NCI-H510A treated with DMSO at 0.1 percent for 48 hours (cell line): ENCODE measurements at regions not wholly inside any gene's neighbourhood (a gene's known extent, or its start where the extent isn't known, plus 50 kb on each side); places are given as distances from the start of the nearest gene placed in this dataset.

Experiments used
- DNase-seq: peaks from one replicate; lab custom pipeline; 2025; lab: John Stamatoyannopoulos, UW

DNA sequence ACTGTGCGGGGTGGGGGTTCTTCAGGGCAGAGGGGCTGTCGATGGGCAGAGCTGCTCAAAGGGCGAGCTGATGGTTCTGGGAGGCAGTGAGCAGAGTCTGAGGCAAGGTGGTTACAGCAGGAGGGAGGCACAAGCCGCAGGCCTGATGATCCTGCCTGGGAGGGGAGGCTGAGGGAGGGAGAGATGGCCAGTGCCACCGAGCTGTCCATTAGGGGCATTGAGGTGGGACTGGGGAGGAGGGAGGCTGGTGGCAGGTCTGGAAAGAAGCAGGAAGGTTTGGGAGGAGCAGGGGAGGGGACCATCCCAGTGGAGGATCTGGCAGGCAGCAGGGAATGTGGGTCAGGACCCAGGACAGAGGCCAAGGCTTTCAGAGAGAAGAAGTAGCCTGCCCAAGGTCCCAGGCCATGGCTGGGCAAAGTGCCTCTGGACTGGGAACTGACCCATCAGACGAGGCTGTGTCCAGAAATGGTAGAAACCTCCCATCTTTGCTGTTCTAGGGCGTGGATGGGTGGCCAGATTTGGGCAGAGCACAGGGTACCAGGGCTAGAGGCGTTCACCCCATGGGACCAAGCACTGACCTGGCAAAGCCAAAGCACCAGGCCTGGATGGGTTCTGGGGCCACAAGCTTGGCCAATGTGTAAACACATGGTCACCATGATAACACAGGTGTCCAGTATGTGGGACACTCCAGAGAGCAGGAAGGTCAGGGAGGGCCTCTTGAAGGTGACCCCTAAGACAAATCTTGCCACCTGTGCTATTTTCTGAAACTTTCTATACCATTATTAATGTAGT is 55.5 kb downstream of the INHBB start:
- no peak for DNase-seq

DNA sequence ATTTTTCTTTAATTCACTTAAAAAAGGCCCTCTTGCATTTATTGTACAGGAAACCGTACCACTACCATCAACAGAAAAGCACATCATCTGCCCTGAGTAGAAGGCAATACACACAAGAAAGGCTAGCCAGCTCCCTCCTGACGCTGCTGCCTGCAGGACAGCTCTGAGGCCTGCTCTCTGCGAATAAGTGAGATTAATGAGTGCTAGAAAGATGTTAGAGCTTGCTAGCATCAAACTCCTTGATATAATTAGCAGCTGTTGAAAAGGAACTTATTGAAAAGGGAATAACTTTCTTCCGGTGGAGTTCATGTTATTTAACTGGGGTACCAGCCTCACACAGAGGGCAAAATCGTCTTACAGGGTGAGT is 56.1 kb downstream of the INHBB start:
- no peak for DNase-seq

DNA sequence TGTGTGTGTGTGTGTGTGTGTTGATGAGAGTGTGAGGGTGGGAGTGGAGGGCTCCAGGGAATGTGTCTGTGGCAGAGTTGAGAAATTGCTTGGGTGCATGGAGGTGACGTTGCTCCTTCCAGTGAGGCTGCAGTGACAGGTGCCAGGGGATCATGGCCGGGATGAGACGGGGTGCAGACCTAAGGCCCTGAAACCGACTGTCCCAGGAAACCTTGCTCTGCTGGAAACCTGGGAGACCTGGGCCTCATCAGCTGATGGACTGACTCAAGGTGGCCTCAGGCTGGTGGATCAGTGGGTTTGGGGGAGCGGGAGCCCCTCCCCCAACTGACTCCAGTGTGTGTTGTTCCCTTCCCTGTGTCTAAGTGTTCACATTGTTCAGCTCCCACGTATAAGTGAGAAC is 56.6 kb downstream of the INHBB start:
- DNase-seq: no peak

DNA sequence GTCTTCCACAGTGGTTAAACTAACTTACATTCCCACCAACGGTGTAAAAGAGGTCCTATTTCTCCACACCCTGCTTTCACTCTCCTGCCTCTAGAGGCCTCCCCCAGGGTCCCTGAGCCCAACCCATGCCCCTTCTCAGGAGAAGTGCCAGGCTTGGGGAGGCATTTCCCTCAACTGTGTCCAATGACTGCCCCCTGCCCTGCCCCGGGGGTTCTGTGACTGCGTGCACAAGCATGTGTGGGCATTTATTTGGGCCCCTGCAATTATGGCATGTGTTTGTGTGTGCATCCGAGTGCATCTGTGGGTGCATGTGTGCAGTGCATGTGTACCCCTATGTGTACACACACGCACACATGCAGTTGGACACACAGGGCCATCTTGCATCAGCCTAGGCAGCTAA is 57.3 kb downstream of the INHBB start:
- DNase-seq: no peak

DNA sequence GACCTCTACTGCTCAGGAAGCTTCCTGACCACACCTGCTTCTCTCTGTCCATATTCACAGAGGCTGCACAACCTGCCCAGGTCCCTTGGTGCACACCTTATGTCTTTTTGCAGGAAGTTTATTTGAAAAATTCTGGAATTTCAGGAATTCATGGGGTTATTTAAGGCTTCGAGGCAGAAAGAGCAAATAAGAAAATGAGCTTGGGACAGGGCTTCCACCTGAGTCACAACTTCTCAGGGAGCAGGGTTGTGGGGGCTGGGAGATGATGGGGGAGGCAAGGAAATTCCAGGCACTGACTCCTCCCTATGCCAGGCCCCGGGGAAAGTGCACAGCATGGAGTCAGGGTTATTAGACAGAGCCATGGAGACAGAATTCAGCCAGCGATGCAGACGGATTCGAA is 57.7 kb downstream of the INHBB start:
- DNase-seq: no peak

DNA sequence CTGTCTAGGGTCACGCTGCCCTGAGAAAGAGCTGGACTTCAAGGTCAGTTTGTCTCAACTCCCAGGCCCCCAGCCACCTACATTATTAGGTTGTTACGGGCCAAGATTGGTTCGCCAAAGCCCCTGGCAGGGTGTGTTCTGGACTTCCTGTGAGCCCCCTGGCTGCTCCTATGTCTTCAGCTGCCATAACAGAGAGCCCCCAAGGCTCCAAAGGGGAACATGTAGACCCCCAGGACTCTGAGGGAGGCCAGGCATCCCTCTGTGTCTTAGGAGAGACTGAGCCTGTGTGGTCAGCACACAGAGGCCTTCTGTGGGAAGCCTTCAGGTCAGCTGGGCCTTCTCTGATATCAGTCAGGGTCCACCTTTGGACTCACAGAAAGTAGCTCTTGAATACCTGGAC is 58.3 kb downstream of the INHBB start:
- no peak for DNase-seq

DNA sequence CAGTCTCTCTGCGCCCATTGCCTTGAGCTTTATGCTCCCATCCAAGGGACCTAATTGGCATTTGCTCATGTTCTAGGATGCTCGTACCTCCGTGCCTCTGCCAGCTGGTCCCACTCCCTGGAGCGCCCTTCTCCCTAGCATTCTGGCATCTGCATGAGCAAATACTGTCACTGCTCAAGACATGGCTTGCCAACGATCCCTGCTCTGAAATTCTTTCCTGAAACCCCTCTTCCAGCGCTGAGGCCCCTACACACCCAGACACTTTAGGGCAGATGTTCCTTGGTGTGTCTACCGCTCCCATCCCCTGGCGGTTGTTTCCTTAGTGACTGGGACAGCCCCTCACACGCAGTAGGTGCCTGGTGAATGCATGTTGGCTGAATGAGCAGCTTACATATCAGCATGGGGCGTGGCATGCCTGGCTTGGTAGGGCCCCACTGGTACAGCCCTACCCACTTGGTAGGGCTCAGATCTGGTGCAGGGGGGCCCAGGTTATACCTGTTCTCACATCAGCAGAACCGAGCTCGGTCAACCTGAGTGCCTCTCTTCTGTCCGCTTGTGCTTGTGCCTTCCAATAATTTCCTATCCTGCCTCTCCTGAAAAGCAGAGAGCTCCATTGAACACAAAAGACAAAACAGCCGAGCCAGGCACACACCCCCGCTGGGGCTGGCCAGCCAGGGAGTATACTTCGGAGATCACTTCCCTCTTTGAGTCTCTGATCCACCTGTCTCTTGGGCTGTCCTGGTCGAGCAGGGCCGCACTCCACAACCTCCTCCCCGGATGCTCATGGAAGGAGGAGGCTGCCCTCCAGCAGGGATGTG is 59.2 kb downstream of the INHBB start:
- DNase-seq: no peak

DNA sequence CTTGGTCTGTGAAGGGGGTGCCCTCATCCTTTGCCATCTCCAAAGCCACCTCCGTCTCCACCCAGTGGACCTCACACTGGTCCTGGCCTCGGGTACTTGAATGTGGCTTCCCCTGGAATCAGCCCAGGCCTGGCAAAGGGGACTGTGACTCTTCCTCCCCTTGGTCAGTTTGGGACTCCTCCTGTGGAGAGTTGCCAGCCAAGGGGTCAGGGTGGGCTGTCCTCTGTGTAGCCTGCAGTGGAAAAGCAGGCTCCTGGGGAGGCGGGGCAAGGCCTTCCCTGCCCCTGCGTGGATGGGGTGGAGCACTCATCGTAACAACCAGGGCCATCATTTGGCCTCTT is 59.8 kb downstream of the INHBB start:
- no peak for DNase-seq

DNA sequence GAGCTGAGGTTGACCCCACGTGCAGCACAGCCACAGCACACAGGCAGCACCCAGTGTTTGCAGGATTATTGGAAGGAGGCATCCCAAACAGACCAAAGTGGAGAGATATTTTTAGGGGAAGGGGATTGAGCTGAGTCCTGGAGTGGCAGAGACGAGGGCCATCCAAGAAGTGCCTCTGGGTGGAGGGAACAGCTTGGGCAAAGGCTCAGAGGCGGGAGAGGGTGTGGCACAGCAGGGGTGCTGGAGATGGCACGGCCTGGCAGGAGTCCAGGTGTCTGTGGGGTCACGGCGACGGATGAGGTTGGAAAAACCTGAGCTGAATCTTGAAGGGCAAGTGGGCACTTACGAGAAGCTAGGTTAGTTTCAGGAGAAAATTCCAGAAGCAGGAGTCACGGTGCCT is 60.6 kb downstream of the INHBB start:
- DNase-seq: no peak

DNA sequence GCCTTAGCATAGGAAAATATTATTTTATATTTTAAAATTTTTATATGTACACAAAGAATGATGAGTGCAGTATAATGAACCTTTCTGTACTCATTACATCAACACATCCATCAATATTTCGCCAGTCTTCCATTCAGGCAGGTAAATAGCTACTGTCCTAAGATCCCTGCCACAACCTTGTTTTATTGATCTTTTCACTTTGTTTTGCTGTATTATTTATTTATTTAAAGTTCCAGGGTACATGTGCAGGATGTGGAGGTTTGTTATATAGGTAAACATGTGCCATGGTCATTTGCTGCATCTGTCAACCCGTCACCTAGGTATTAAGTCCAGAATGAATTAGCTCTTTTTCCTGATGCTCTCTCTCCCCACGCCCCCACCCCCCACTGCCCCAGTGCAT is 64.6 kb downstream of the INHBB start:
- DNase-seq: no peak

DNA sequence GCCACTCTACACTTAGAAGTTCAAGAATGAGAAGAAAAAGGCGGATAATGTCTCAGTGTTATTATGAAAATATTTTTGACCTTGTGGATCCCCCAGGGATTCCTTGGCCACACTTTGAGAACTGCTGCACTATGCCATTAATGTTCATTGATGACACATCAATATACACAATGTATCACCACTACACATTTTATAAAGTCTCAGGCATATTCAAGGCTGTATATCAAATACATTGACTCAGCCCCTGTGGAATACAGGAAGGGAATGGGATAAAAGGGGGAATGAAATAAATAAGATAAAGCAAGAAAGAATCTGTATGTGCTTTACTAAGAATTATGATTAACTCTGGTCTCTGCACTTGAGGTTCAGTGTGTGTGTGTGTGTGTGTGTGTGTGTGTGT is 69.1 kb downstream of the INHBB start:
- DNase-seq: no peak

DNA sequence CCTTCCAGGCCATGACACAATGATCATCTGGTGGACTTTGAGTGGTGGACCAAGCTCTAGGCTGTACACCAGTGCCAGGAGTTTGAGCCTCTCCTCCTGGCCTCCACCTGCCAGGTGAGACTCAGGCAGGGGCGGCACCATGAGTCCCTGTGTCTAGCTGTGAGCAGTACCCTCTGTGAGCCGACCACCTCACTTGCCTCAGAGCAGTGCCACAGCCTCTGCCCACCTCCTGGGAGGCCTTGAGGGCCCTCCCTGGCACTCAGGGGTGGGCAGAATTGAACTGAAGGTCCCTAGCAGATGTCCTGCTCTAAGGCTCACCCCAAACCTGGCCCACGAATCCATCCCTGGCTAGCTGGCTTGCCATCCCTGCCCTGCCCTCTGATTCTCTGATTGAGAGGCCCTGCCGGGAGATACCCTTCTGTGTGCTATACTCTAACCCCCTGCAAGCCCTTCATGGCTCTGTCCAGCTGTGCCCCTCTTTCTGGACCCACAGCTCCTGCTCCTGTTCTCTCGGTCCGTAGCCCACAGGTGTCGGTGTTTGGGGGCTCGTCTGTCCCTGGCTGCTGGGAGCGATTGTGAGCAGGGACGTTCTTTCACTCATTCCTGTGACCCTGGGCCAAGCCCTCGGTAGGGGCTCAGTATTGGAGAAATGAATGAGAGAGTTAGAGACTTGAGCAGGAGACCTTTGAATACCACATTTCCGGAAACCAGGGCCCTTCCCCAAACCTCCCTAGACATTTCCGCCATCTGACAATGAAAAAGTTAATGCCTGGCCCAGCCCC is 70.0 kb downstream of the INHBB start:
- no peak for DNase-seq

DNA sequence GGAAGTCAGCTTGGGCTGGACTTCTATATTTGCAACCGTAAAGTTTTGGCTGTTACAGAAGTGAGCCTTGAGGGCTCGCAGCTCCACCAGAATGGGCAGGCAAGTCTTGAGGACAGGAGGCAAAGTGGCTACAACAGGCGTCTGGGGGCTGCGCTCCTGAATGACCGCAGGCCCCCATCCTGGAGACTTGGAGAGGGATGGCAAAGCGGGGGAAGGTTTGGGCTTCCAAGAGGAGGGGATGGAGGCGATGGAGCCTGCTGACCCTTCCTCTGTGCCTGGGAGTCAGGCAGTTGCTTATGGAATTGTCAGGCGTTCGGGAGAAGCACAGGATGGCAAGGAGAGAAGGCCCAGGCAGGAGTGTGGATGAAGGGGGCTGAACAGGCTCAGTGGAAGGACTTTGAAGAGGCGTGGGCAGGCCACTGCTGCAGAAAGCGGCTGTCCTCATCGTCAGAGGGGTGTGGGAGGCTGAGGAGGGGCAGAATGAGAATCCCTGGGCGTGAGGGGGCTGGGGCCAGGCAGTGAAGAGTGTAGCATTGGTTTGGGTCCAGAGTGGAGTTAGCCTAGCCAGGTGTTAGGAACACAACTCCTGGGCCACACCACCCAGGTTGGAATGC is 72.3 kb downstream of the INHBB start:
- no peak for DNase-seq

DNA sequence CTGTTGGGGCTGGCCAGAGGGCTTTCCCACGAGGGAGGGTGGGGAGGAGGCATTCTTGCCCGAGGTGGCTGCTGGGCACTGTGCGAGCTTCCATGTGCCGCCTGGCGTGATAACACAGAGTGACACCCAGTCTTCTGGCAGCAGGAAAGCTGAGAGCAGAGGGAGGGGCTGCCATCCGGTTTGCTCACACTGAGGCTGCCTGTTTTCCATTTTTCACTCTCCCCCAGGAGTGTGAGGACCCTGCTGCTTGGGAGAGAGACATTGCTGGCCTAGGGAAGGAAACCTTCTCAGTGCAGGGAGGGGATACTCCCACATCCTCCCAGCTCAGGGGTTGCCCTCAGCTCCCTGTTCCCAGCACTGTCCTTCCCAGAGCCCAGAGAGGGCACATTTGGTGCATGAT is 73.1 kb downstream of the INHBB start:
- DNase-seq: no peak

DNA sequence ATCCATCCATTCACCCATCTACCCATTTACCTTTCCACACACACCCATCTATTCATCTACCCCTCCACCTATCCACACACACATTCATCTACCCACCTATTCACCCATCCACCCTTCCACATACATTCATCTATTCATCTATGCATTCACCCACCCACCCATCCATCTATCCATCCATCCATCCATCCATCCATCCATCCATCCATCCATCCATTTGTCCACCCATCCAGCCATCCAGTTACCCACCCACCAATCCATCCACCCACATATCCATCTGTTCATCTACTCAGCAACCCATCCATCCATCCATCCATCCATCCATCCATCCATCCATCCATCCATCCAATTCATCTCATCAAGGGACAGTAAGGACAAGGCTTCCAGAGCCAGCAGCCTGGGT is 74.0 kb downstream of the INHBB start:
- no peak for DNase-seq

DNA sequence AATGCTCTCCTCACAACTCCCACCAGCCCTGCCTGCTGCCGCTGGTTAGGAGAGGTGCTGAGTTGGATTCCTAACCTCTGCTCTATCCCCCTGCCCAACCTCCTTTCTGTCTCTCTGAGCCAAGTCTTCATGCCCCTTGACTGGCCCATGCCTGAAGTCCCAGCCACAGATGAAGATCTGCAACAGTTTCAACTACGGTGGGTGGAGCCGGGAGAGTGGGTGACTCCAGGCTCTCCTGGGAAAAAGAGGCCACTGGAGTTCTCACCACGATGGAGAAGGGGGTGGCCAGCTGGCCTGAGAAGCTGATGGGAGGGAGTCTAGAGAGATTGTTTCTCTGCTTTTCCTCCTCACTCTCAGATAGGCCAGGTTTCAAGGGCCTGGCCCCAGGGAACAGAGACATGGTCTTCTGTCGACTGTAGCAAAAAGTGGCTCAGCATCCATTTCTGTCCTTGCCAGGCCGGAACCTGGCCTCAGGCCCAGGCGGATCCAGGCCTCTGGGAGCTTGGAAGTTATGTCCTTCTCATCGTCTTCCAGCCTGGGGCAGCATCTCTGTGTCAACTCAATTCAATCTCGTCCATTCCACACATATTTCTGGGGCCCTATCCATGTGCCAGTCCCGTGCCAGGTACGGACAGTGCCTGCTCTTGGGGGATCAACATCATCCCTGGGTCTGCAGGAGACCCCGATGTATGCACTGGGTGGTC is 75.3 kb downstream of the INHBB start:
- DNase-seq: no peak

DNA sequence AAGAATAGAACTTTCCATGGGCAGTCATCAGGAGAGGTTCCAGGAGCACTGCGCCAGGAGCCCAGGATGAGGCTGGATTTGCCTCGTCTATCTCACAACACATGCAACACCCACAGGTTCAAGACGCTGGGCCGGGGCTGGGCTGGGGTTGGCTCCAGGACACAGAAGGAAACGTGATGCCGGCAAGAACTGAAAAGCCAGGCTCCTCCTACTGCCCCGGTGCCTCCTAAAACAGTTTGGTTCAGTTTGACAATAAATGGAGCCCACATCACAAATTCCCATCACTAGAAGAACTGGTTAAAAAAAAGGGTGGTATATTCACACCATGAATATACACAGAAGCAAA is 75.9 kb downstream of the INHBB start:
- no peak for DNase-seq

DNA sequence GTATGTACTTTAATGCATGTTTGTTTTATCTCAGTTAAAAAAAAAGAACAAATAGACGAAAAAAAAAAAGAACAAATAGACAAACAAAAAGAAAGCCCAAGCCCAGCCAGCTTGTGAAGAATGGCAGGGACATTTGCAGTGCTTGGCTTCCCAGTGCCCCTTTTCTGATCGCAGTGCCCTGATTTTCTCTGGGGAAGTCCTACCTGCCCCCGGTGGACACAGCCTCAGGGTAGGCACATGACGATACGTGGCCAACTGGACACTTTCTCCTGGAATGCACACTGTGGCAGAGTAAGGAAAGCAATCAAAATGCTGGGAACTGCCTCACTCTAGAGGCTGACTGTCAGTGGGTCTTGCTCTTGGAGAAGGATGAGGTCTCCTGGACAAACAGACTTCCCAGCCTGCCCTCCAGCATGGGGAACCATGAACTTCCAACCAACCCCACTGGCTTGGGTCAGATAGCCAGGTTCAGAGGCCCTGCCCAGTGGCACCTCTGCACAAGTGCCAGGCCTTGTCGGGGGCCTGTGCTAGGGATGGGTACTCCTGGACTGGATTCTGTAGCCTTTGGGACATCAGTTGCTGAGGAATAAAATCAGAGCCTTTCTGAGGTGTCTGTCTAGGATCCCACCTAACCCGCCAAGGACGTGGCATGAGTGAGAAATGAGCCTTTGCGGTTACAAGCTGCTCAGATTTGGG is 76.7 kb downstream of the INHBB start:
- DNase-seq: no peak

DNA sequence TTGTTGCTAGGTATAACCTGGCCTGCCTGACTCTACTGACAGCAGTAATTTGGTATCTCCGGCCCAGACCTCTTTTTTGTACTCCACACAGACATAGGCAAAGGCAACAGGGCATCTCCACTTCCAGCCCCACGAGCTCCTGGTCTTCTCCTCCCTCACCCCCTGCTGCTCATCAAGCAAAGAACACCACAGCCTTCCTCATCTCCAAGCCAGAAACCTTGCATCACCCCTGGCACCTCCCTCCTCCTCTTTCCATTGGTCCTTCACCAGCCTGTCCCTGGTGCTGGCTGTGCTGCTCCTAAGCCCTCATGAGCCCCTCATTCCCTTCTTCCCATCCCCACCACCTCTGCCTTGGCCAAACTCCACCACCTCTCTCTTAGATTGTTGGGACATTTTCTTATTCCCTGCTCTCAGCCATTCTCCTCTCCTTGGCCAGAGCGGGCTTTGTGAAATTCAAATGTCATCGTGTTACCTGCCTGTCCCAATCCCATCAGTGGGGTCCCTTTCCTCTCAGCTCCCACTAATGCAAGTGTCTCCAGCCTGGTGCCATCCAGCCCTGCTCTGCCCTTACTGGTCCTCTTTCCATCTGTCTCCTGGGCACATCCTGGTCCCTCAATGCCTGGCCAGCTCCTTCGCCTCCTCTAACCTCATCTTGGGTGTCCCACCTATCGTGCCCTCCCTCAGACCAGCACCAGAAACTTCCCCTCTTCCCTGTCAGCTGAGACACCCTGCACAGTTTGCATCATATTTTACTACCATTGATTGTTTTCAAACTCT is 77.4 kb downstream of the INHBB start:
- DNase-seq: no peak

DNA sequence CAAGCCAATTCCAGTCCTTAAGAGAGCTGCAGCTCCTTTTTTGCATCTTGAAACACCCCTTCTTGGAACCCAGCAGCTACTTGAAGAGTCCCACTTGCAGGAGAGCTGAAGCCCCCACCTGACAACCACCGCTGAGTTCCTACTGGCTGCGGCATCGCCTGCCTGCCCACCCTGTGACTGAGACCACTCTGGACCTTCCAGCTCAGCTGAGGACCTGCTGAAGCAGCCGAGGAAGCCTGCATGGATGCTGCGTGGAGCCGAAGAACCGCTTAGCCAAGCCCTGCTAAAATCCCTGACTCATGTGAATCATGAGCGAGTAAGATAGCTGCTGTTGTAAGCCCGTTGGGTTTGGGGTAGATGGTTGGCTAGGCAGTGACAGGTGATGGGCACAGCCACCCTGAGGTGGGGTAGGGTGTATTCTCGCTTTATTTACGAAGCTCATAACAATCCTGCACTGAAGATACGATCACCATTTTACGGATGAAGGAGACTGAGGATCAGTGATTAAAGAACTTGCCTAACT is 78.4 kb downstream of the INHBB start:
- DNase-seq: no peak
